ENCODE measurements at regions not wholly inside any gene's neighbourhood (a gene's known extent, or its start where the extent isn't known, plus 50 kb on each side); places are given as distances from the start of the nearest gene placed in this dataset.

- Histone ChIP-seq H3K27me3 (ENCODE audit: control insufficient read depth in 2 of 2, insufficient read depth in 2 of 2, low read length in 2 of 2) (no peaks in the 10 kb centered on the region), H3K4me3 (ENCODE audit: low read length in 2 of 2) (no peak overlapping the region), H3K9ac (ENCODE audit: low read depth in 1 of 2, low read length in 2 of 2) (no peak overlapping the region), H3K36me3 (ENCODE audit: control insufficient read depth in 2 of 2, insufficient read depth in 2 of 2, low read length in 2 of 2) (no peaks in the 10 kb centered on the region), H3K27ac (ENCODE audit: low read depth in 2 of 2, low read length in 2 of 2) (no peak overlapping the region), H3K9me3 (ENCODE audit: control insufficient read depth in 2 of 2, low read length in 2 of 2) (no peaks in the 10 kb centered on the region), H3K4me1 (ENCODE audit: control insufficient read depth in 2 of 2, insufficient read depth in 2 of 2, low read length in 2 of 2) (no peaks in the 10 kb centered on the region)
Observed at GRCh38 chr5:93188876-93189485, 392.0 kb downstream of the NR2F1-AS1 start.

DNA sequence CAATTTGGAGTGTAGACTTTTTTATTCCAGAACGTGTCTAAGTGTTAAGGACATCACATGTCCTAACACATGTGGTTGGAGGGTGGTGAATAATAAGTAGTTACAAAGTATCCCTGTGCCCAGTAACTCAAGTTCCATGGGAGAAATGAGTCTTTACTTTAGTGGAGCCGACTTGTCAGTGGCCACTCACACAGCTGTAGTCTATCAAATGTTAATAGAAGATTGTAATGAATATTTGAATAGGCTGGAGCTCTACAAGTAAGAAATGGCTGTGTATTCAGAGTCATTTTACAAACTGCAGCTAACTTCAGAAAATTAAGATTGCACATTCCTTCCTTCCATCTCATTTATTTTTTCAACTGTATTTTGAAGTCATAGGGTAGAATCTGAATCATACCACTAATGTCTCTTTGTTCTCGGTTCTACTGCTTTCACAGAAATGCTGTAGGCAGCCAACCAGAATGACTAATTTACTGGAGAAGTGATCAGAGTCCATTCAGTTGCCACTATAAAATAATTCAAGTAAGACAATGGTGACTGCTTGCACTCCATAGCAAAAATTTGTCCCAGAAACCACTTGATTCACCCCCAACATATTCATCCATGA is 394.8 kb downstream of the NR2F1-AS1 start:
- H3K9ac ChIP-seq (ENCODE audit: low read depth in 1 of 2, low read length in 2 of 2) = no peak overlapping the region

GRCh38 chr5:93184041-93184440 is 397.0 kb downstream of the NR2F1-AS1 start:
- Histone ChIP-seq H3K9me3 (ENCODE audit: control insufficient read depth in 2 of 2, low read length in 2 of 2) (no peaks in the 10 kb centered on the region), H3K4me1 (ENCODE audit: control insufficient read depth in 2 of 2, insufficient read depth in 2 of 2, low read length in 2 of 2) (no peaks in the 10 kb centered on the region), H3K4me3 (ENCODE audit: low read length in 2 of 2) (no peak overlapping the region), H3K27me3 (ENCODE audit: control insufficient read depth in 2 of 2, insufficient read depth in 2 of 2, low read length in 2 of 2) (no peaks in the 10 kb centered on the region), H3K27ac (ENCODE audit: low read depth in 2 of 2, low read length in 2 of 2) (no peak overlapping the region), H3K36me3 (ENCODE audit: control insufficient read depth in 2 of 2, insufficient read depth in 2 of 2, low read length in 2 of 2) (no peaks in the 10 kb centered on the region), H3K9ac (ENCODE audit: low read depth in 1 of 2, low read length in 2 of 2) (no peak overlapping the region)

More for the DNA sequence above, 394.8 kb downstream of the NR2F1-AS1 start:
- Histone ChIP-seq H3K4me3 (ENCODE audit: low read length in 2 of 2) (no peak overlapping the region), H3K27ac (ENCODE audit: low read depth in 2 of 2, low read length in 2 of 2) (no peak overlapping the region), H3K36me3 (ENCODE audit: control insufficient read depth in 2 of 2, insufficient read depth in 2 of 2, low read length in 2 of 2) (no peaks in the 10 kb centered on the region), H3K4me1 (ENCODE audit: control insufficient read depth in 2 of 2, insufficient read depth in 2 of 2, low read length in 2 of 2) (no peaks in the 10 kb centered on the region), H3K27me3 (ENCODE audit: control insufficient read depth in 2 of 2, insufficient read depth in 2 of 2, low read length in 2 of 2) (no peaks in the 10 kb centered on the region), H3K9me3 (ENCODE audit: control insufficient read depth in 2 of 2, low read length in 2 of 2) (no peaks in the 10 kb centered on the region)

DNA sequence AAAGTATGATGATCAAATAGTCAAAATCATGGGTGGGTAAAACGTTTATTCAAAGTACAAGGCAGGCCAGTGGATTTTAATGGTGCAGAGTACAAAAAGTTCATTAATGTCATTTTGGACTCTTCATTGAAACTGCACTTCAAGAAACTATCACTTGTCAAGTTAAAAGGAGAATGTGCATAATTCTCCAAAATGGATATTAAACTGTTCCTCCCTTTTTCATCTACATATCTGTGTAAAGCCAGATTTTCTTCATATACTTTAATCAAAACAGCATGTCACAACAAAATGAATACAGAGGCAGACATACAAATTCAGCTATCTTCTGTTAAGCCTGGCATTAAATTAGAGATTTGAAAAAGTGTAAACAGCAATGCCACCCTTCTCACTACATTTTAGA is 401.6 kb downstream of the NR2F1-AS1 start:
- no peaks in the 10 kb centered on the region for H3K4me1 ChIP-seq (ENCODE audit: control insufficient read depth in 2 of 2, insufficient read depth in 2 of 2, low read length in 2 of 2)
- no peaks in the 10 kb centered on the region for H3K9me3 ChIP-seq (ENCODE audit: control insufficient read depth in 2 of 2, low read length in 2 of 2)
- H3K9ac ChIP-seq (ENCODE audit: low read depth in 1 of 2, low read length in 2 of 2) = no peak overlapping the region
- no peaks in the 10 kb centered on the region for H3K27me3 ChIP-seq (ENCODE audit: control insufficient read depth in 2 of 2, insufficient read depth in 2 of 2, low read length in 2 of 2)
- H3K4me3 ChIP-seq (ENCODE audit: low read length in 2 of 2) = no peak overlapping the region
- no peak overlapping the region for H3K27ac ChIP-seq (ENCODE audit: low read depth in 2 of 2, low read length in 2 of 2)
- H3K36me3 ChIP-seq (ENCODE audit: control insufficient read depth in 2 of 2, insufficient read depth in 2 of 2, low read length in 2 of 2) = no peaks in the 10 kb centered on the region

DNA sequence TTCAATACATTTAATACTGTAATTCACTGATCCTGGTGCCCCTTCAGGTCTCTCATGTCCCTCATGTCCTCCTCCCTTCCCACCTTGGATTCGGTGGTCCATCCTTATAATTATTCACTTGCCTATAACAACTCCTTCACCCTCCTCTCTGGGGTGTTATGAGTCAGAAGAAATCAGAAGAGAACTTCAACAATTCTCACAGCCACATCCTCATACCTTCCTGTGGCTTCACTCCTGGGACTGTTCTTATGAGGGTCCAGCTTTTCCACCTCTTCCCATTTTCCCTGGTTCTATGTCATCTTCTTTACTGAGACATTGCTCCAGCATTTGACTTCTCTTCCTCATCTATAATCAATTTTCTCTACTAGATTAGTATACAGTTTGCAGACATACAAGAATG is 406.1 kb downstream of the NR2F1-AS1 start:
- no peak overlapping the region for H3K9ac ChIP-seq (ENCODE audit: low read depth in 1 of 2, low read length in 2 of 2)
- H3K4me1 ChIP-seq (ENCODE audit: control insufficient read depth in 2 of 2, insufficient read depth in 2 of 2, low read length in 2 of 2) = no peaks in the 10 kb centered on the region
- H3K27ac ChIP-seq (ENCODE audit: low read depth in 2 of 2, low read length in 2 of 2) = no peak overlapping the region
- no peaks in the 10 kb centered on the region for H3K9me3 ChIP-seq (ENCODE audit: control insufficient read depth in 2 of 2, low read length in 2 of 2)
- H3K36me3 ChIP-seq (ENCODE audit: control insufficient read depth in 2 of 2, insufficient read depth in 2 of 2, low read length in 2 of 2) = no peaks in the 10 kb centered on the region
- H3K4me3 ChIP-seq (ENCODE audit: low read length in 2 of 2) = no peak overlapping the region
- no peaks in the 10 kb centered on the region for H3K27me3 ChIP-seq (ENCODE audit: control insufficient read depth in 2 of 2, insufficient read depth in 2 of 2, low read length in 2 of 2)

DNA sequence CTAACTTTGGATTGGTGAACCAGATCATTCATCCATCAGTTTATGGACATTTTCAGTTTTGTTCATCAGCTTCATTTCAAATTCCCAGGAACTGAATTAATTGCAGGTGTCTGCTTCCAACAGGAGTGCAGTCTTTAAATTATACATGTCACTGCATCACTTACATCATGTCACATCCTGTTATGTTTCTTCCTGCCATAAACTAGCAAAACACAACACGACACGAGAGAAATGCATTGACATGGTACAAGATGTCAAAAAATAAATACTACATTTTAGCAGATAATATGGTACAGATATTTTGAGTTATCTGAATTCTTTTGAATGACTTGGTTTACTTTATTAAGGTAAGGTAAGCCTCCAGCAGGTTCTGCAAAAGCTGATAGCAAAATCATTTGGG is 415.5 kb downstream of the NR2F1-AS1 start:
- Histone ChIP-seq H3K27me3 (ENCODE audit: control insufficient read depth in 2 of 2, insufficient read depth in 2 of 2, low read length in 2 of 2) (no peaks in the 10 kb centered on the region), H3K9ac (ENCODE audit: low read depth in 1 of 2, low read length in 2 of 2) (no peak overlapping the region), H3K36me3 (ENCODE audit: control insufficient read depth in 2 of 2, insufficient read depth in 2 of 2, low read length in 2 of 2) (no peaks in the 10 kb centered on the region), H3K9me3 (ENCODE audit: control insufficient read depth in 2 of 2, low read length in 2 of 2) (no peaks in the 10 kb centered on the region), H3K27ac (ENCODE audit: low read depth in 2 of 2, low read length in 2 of 2) (no peak overlapping the region), H3K4me1 (ENCODE audit: control insufficient read depth in 2 of 2, insufficient read depth in 2 of 2, low read length in 2 of 2) (no peaks in the 10 kb centered on the region), H3K4me3 (ENCODE audit: low read length in 2 of 2) (no peak overlapping the region)

DNA sequence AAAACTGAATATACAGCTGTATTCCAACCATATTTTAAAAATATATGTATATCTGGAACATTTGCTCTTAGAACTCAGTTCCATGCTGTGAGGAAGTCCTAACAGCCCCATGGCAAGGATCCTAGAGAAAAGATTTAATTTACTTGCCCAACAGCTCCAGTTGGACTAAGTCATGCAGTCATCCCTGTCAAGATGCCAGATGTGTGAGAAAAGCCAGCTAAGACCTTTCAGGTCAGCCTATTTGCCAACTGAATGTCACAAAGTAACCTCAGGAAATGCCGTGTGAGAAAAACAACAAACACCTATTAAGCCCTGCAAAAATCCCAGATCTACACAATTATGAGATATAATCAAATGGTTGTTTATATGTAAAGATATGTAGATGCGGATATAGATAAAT is 416.3 kb downstream of the NR2F1-AS1 start:
- Histone ChIP-seq H3K36me3 (ENCODE audit: control insufficient read depth in 2 of 2, insufficient read depth in 2 of 2, low read length in 2 of 2) (no peaks in the 10 kb centered on the region), H3K4me1 (ENCODE audit: control insufficient read depth in 2 of 2, insufficient read depth in 2 of 2, low read length in 2 of 2) (no peaks in the 10 kb centered on the region), H3K9me3 (ENCODE audit: control insufficient read depth in 2 of 2, low read length in 2 of 2) (no peaks in the 10 kb centered on the region), H3K27ac (ENCODE audit: low read depth in 2 of 2, low read length in 2 of 2) (no peak overlapping the region), H3K27me3 (ENCODE audit: control insufficient read depth in 2 of 2, insufficient read depth in 2 of 2, low read length in 2 of 2) (no peaks in the 10 kb centered on the region), H3K9ac (ENCODE audit: low read depth in 1 of 2, low read length in 2 of 2) (no peak overlapping the region), H3K4me3 (ENCODE audit: low read length in 2 of 2) (no peak overlapping the region)

- Histone ChIP-seq H3K27ac (ENCODE audit: low read depth in 2 of 2, low read length in 2 of 2) (no peak overlapping the region), H3K27me3 (ENCODE audit: control insufficient read depth in 2 of 2, insufficient read depth in 2 of 2, low read length in 2 of 2) (no peaks in the 10 kb centered on the region), H3K36me3 (ENCODE audit: control insufficient read depth in 2 of 2, insufficient read depth in 2 of 2, low read length in 2 of 2) (no peaks in the 10 kb centered on the region), H3K9me3 (ENCODE audit: control insufficient read depth in 2 of 2, low read length in 2 of 2) (no peaks in the 10 kb centered on the region), H3K4me3 (ENCODE audit: low read length in 2 of 2) (no peak overlapping the region), H3K4me1 (ENCODE audit: control insufficient read depth in 2 of 2, insufficient read depth in 2 of 2, low read length in 2 of 2) (no peaks in the 10 kb centered on the region), H3K9ac (ENCODE audit: low read depth in 1 of 2, low read length in 2 of 2) (no peak overlapping the region)
Observed at GRCh38 chr5:93163010-93163663, 417.9 kb downstream of the NR2F1-AS1 start.

DNA sequence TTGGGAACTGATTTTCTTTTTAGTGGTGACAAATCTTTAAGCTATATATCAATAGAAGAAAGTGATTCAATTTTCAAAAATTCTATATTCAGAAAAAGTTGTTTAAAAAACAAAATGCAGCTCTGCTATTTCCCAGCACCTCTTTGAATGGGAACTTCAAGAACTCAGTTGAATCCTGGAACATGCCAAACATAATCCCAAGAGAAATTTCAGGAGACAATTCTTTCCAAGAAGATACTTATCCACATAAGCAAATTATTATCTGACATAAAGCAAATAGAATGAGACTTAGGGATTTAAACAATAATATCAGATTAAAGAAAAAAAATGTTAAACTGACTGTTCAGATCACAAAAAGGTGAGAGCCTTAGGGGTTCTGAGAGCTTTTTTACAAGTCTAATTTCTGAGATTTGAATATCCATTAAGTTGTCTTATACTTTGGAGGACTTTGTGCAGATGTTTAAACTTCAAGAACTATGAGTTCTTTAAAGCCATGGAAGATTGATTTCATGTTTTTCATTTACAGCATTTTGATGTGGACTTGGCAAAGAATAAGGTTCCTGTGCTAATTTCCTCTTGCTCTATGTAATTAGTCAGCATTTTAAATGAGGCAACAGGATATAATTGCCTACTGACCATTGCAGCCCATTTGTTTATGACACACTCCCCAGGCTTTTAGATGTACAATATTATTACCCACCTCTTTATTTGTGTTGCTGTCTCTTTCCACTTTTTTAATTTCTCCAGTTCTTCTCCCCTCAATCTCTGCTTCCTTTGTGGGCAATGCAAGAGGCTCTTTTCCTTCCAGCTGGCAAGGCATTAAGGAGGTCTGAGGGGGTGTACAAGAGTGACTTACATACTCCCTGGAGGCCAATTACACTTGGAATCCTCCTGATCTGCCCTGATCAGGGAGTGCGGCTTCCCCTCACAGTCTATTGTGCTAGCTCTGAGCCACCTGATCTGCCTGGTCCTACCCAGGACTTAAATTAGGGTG is 419.1 kb downstream of the NR2F1-AS1 start:
- no peak overlapping the region for H3K4me3 ChIP-seq (ENCODE audit: low read length in 2 of 2)
- H3K4me1 ChIP-seq (ENCODE audit: control insufficient read depth in 2 of 2, insufficient read depth in 2 of 2, low read length in 2 of 2) = no peaks in the 10 kb centered on the region
- H3K27ac ChIP-seq (ENCODE audit: low read depth in 2 of 2, low read length in 2 of 2) = no peak overlapping the region
- H3K9ac ChIP-seq (ENCODE audit: low read depth in 1 of 2, low read length in 2 of 2) = no peak overlapping the region
- no peaks in the 10 kb centered on the region for H3K36me3 ChIP-seq (ENCODE audit: control insufficient read depth in 2 of 2, insufficient read depth in 2 of 2, low read length in 2 of 2)
- no peaks in the 10 kb centered on the region for H3K27me3 ChIP-seq (ENCODE audit: control insufficient read depth in 2 of 2, insufficient read depth in 2 of 2, low read length in 2 of 2)
- no peaks in the 10 kb centered on the region for H3K9me3 ChIP-seq (ENCODE audit: control insufficient read depth in 2 of 2, low read length in 2 of 2)

GRCh38 chr5:93158841-93159240 is 422.2 kb downstream of the NR2F1-AS1 start:
- no peaks in the 10 kb centered on the region for H3K9me3 ChIP-seq (ENCODE audit: control insufficient read depth in 2 of 2, low read length in 2 of 2)
- no peak overlapping the region for H3K4me3 ChIP-seq (ENCODE audit: low read length in 2 of 2)
- H3K4me1 ChIP-seq (ENCODE audit: control insufficient read depth in 2 of 2, insufficient read depth in 2 of 2, low read length in 2 of 2) = no peaks in the 10 kb centered on the region
- H3K27me3 ChIP-seq (ENCODE audit: control insufficient read depth in 2 of 2, insufficient read depth in 2 of 2, low read length in 2 of 2) = no peaks in the 10 kb centered on the region
- H3K36me3 ChIP-seq (ENCODE audit: control insufficient read depth in 2 of 2, insufficient read depth in 2 of 2, low read length in 2 of 2) = no peaks in the 10 kb centered on the region
- H3K27ac ChIP-seq (ENCODE audit: low read depth in 2 of 2, low read length in 2 of 2) = no peak overlapping the region
- no peak overlapping the region for H3K9ac ChIP-seq (ENCODE audit: low read depth in 1 of 2, low read length in 2 of 2)

All from mucosa of rectum (tissue), 2 donors.